Liver (tissue), 8 donors: ENCODE measurements at regions not wholly inside any gene's neighbourhood (a gene's known extent, or its start where the extent isn't known, plus 50 kb on each side); places are given as distances from the start of the nearest gene placed in this dataset.

Source experiments
- DNase-seq: peaks from one replicate; pipeline ENCODE4 v3.0.0-alpha.2; 2017; ENCODE audit warnings: low spot score
- H3K27ac ChIP-seq, 2 donors: one replicate each; pipeline ENCODE4 v1.7.0; 2013; ENCODE audit warnings: inconsistent platforms in 2 of 2, low read length in 2 of 2, control low read depth in 1 of 2, low read depth in 1 of 2, mild to moderate bottlenecking in 1 of 2
- H3K27me3 ChIP-seq, 4 donors: one replicate each; pipeline versions ENCODE4 v1.6.1 to v1.7.0; 2013; ENCODE audit warnings: low read length in 3 of 4, inconsistent platforms in 1 of 4, mild to moderate bottlenecking in 1 of 4, moderate library complexity in 1 of 4; ENCODE audit not compliant: control insufficient read depth in 4 of 4, insufficient read depth in 4 of 4
- H3K36me3 ChIP-seq, 4 donors: one replicate each; pipeline versions ENCODE4 v1.6.1 to v1.7.0; 2013; ENCODE audit warnings: low read length in 3 of 4, mild to moderate bottlenecking in 3 of 4, low read depth in 1 of 4, moderate library complexity in 1 of 4; ENCODE audit not compliant: control insufficient read depth in 4 of 4, insufficient read depth in 3 of 4
- H3K4me1 ChIP-seq, 4 donors: one replicate each; pipeline versions ENCODE4 v1.6.1 to v1.7.0; 2013; ENCODE audit warnings: low read length in 3 of 4, mild to moderate bottlenecking in 3 of 4, moderate library complexity in 1 of 4; ENCODE audit not compliant: control insufficient read depth in 4 of 4, insufficient read depth in 4 of 4
- H3K4me3 ChIP-seq, 3 donors: one replicate each; pipeline versions ENCODE4 v1.6.1 to v1.7.0; 2013; ENCODE audit warnings: low read length in 3 of 3, control low read depth in 1 of 3, low read depth in 1 of 3, mild to moderate bottlenecking in 1 of 3
- H3K9ac ChIP-seq, 2 donors: one replicate each; pipeline ENCODE4 v1.7.0; 2013; ENCODE audit warnings: low read length in 2 of 2, mild to moderate bottlenecking in 2 of 2, moderate library complexity in 2 of 2, control low read depth in 1 of 2, low read depth in 1 of 2
- H3K9me3 ChIP-seq, 4 donors: one replicate each; pipeline versions ENCODE4 v1.6.1 to v1.7.0; 2013; ENCODE audit warnings: low read length in 3 of 4; ENCODE audit not compliant: control insufficient read depth in 4 of 4
- EGR1 ChIP-seq, 2 donors: IDR thresholded peaks; 2 replicates each; pipeline ENCODE4 v1.6.1; 2016 to 2018; ENCODE audit warnings: antibody characterized with exemption in 2 of 2, low read depth in 2 of 2
- FOXA1 ChIP-seq: IDR thresholded peaks from 2 replicates; pipeline ENCODE4 v1.6.1; 2016; ENCODE audit warnings: antibody characterized with exemption
- FOXA2 ChIP-seq: IDR thresholded peaks from 2 replicates; pipeline ENCODE4 v1.6.1; 2016; ENCODE audit warnings: antibody characterized with exemption
- GABPA ChIP-seq, 2 donors: IDR thresholded peaks in 1 of 2; conservative IDR thresholded peaks in 1 of 2; 2 replicates each; pipeline ENCODE4 v1.6.1; 2016; ENCODE audit warnings: antibody characterized with exemption in 2 of 2, mild to moderate bottlenecking in 1 of 2, moderate library complexity in 1 of 2
- HNF4A ChIP-seq, 2 donors: conservative IDR thresholded peaks; 2 replicates each; pipeline ENCODE4 v1.6.1; 2016; ENCODE audit warnings: antibody characterized with exemption in 2 of 2, mild to moderate bottlenecking in 2 of 2
- JUND ChIP-seq, 2 donors: IDR thresholded peaks; 2 replicates each; pipeline ENCODE4 v1.6.1; 2016; ENCODE audit warnings: antibody characterized with exemption in 2 of 2
- RAD21 ChIP-seq, 2 donors: IDR thresholded peaks; 2 replicates each; pipeline ENCODE4 v1.6.1; 2016; ENCODE audit warnings: antibody characterized with exemption in 2 of 2, mild to moderate bottlenecking in 2 of 2
- RXRA ChIP-seq, 2 donors: IDR thresholded peaks; 2 replicates each; pipeline ENCODE4 v1.6.1; 2017 to 2018; ENCODE audit warnings: antibody characterized with exemption in 2 of 2, mild to moderate bottlenecking in 1 of 2
- SP1 ChIP-seq: IDR thresholded peaks from 2 replicates; pipeline ENCODE4 v1.6.1; 2018; ENCODE audit warnings: antibody characterized with exemption, mild to moderate bottlenecking
- YY1 ChIP-seq: IDR thresholded peaks from 2 replicates; pipeline ENCODE4 v1.6.1; 2016; ENCODE audit warnings: antibody characterized with exemption, mild to moderate bottlenecking
- WGBS: extraction: QIAGEN DNeasy Blood & Tissue Kit; methylation state at CpG from one replicate; pipeline ENCODE4 v1.1.7; 2013; 5-methylcytosine and 5-hydroxymethylcytosine counted together
- TF ChIP-seq, protein P1 (sequence below): fragments of 150-350 bp; IDR thresholded peaks from 2 replicates; pipeline ENCODE4 v1.5.1; 2017; ENCODE audit warnings: improper control_type of control experiment, low read depth, low read length; ENCODE audit not compliant: missing input control
- TF ChIP-seq, protein P2 (sequence below): IDR thresholded peaks from 2 replicates; pipeline ENCODE4 v1.6.1; 2016; ENCODE audit warnings: antibody characterized with exemption, mild to moderate bottlenecking
- donor health status: healthy.
- donor health status: healthy.
- donor health status: healthy.
- donor health status: healthy.
- donor health status: healthy.

DNA sequence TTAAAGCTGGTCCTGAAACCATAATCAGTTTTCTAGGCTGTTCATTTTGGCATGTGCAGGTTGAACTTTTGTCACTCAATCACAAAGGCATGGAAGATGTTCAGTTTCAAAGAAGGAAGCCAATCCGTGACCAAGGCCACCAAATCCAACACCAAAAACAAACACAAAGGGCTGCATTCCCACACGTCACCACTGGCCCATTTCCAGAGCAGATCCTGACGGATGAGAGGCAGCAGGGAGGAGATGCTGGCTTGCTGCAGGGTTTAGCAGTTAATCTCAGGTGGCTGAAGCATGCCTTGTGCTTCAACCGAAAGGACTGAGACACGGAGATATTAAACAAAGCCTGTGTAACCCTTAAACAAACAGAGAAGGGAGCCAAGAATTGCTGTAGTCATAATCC is 191.9 kb upstream of the CTAGE1 start:
- TF ChIP-seq, protein P1, sequence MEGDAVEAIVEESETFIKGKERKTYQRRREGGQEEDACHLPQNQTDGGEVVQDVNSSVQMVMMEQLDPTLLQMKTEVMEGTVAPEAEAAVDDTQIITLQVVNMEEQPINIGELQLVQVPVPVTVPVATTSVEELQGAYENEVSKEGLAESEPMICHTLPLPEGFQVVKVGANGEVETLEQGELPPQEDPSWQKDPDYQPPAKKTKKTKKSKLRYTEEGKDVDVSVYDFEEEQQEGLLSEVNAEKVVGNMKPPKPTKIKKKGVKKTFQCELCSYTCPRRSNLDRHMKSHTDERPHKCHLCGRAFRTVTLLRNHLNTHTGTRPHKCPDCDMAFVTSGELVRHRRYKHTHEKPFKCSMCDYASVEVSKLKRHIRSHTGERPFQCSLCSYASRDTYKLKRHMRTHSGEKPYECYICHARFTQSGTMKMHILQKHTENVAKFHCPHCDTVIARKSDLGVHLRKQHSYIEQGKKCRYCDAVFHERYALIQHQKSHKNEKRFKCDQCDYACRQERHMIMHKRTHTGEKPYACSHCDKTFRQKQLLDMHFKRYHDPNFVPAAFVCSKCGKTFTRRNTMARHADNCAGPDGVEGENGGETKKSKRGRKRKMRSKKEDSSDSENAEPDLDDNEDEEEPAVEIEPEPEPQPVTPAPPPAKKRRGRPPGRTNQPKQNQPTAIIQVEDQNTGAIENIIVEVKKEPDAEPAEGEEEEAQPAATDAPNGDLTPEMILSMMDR: peak; percentile 30
- TF ChIP-seq RXRA (IDR thresholded peaks at IDR 0.05) (peak; percentile 20 to 64), JUND (IDR thresholded peaks at IDR 0.05) (peak in 1 of 2 donors; percentile 7), RAD21 (IDR thresholded peaks at IDR 0.05) (peak; percentile 35 to 65), HNF4A (conservative IDR thresholded peaks at IDR 0.05) (peak; percentile 27 to 54), YY1 (peak; percentile 30), FOXA1 (no peak), GABPA (IDR thresholded peaks at IDR 0.05 in 1 of 2, conservative IDR thresholded peaks at IDR 0.05 in 1 of 2) (no peak), EGR1 (IDR thresholded peaks at IDR 0.05; ENCODE audit: low read depth in 2 of 2) (no peak), SP1 (peak; percentile 40)
- TF ChIP-seq, protein P2, sequence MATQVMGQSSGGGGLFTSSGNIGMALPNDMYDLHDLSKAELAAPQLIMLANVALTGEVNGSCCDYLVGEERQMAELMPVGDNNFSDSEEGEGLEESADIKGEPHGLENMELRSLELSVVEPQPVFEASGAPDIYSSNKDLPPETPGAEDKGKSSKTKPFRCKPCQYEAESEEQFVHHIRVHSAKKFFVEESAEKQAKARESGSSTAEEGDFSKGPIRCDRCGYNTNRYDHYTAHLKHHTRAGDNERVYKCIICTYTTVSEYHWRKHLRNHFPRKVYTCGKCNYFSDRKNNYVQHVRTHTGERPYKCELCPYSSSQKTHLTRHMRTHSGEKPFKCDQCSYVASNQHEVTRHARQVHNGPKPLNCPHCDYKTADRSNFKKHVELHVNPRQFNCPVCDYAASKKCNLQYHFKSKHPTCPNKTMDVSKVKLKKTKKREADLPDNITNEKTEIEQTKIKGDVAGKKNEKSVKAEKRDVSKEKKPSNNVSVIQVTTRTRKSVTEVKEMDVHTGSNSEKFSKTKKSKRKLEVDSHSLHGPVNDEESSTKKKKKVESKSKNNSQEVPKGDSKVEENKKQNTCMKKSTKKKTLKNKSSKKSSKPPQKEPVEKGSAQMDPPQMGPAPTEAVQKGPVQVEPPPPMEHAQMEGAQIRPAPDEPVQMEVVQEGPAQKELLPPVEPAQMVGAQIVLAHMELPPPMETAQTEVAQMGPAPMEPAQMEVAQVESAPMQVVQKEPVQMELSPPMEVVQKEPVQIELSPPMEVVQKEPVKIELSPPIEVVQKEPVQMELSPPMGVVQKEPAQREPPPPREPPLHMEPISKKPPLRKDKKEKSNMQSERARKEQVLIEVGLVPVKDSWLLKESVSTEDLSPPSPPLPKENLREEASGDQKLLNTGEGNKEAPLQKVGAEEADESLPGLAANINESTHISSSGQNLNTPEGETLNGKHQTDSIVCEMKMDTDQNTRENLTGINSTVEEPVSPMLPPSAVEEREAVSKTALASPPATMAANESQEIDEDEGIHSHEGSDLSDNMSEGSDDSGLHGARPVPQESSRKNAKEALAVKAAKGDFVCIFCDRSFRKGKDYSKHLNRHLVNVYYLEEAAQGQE: no peak
- Histone ChIP-seq H3K9me3 (no peaks in the 10 kb centered on the region), H3K27ac (peak overlapping the region in 1 of 2 donors; percentile 21), H3K27me3 (no peaks in the 10 kb centered on the region), H3K4me1 (peaks cover 4 to 19% (median 8%) of the 10 kb centered on the region in 4 donors), H3K4me3 (no peak overlapping the region), H3K9ac (peak overlapping the region in 1 of 2 donors; percentile 23), H3K36me3 (no peaks in the 10 kb centered on the region)
- no peak for DNase-seq
- 16% methylated on average over 5 of the region's 5 CpGs for WGBS

DNA sequence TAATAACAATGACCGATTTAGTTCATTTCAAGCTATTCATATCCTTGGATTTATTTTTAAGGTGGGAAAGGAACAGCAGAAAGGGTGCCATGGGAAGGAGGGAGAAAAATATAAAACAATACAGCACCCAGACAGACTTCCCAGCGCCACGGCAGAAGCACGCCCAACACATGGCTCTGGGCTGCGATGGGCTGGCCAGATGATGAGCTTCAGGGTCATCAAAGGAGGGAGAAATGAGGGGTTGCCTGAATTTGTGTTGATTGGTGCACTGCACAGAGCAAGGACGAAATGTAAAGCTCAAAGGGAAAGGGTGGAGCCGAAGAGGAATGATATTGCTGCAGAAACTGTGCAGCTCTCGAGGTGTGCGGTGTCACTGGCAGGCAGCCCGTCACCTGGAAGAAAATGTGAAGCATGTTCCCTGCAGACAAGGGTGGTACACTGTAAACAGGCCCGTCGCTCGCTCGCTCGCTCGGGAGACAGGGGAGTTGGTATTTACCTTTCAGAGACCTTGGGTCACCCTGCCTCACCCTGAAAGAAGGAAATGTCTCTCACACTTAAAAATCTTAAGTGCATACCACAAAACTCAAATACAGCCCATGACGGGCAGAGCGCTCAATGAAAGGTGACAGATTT is 195.5 kb upstream of the CTAGE1 start:
- no peak for TF ChIP-seq JUND (IDR thresholded peaks at IDR 0.05)
- peak; percentile 20 for TF ChIP-seq FOXA2
- no peaks in the 10 kb centered on the region for H3K36me3 ChIP-seq
- H3K9ac ChIP-seq: no peak overlapping the region
- no peaks in the 10 kb centered on the region for H3K27me3 ChIP-seq
- peaks cover 0 to 7% (median under 1%) of the 10 kb centered on the region in 4 donors for H3K4me1 ChIP-seq
- 88% methylated on average over 18 of the region's 18 CpGs for WGBS
- no peak overlapping the region for H3K4me3 ChIP-seq
- no peak overlapping the region for H3K27ac ChIP-seq
- no peaks in the 10 kb centered on the region for H3K9me3 ChIP-seq
- no peak for DNase-seq

DNA sequence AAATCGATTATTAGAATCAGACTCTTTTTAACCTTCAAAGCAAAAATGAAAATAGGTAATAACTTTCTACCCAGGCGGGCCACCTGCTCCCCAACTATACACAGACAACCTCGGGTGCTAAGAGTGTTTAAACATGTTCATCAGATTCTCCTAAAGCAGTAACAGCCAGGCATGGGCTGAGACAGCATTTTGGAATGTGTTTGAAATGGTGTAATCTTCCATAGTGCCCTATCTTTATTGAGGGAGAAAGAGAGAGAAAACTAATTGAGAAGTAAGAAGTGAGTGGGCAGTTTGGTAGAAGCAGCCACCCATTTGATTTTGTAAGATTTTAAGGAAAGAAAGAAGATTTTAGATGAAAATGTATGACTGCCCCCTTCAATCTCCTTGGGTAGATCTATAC is 196.1 kb upstream of the CTAGE1 start:
- Histone ChIP-seq H3K36me3 (no peaks in the 10 kb centered on the region), H3K4me1 (peaks cover 0 to 7% (median under 1%) of the 10 kb centered on the region in 4 donors), H3K27me3 (no peaks in the 10 kb centered on the region), H3K4me3 (no peak overlapping the region), H3K9me3 (no peaks in the 10 kb centered on the region), H3K9ac (no peak overlapping the region), H3K27ac (no peak overlapping the region)
- 83% methylated on average over 3 of the region's 3 CpGs for WGBS
- no peak for DNase-seq
- TF ChIP-seq, protein P2: no peak
- TF ChIP-seq SP1 (no peak), FOXA2 (no peak)
